K562 (cell line): ENCODE measurements at regions not wholly inside any gene's neighbourhood (a gene's known extent, or its start where the extent isn't known, plus 50 kb on each side); places are given as distances from the start of the nearest gene placed in this dataset.

Experiments used
- ATAC-seq: fragments of 200-7000 bp; cut with Tn5 transposase; 3 replicates; pipeline ENCODE4 v1.9.1; 2020; ENCODE audit warnings: moderate library complexity
- BruUV-seq: library from RNA; stranded (reverse); fragments of 400-500 nt; replicated peaks from 2 replicates; lab custom pipeline; 2021; lab: Mats Ljungman, UMichigan
- CTCF ChIA-PET: fragments of 300-600 bp; formaldehyde crosslinking; extraction: SDS; loops from one replicate; lab custom pipeline; 2021; ENCODE audit warnings: low intra/inter-chr PET ratio; lab: Yijun Ruan, JAX
- POLR2A ChIA-PET: fragments of 300-600, 350-650 bp; sonication (Branson Sonifier 250); formaldehyde crosslinking; extraction: SDS; loops from one replicate; lab custom pipeline; 2021; ENCODE audit warnings: antibody characterized with exemption, inconsistent platforms; lab: Yijun Ruan, JAX
- DNase-seq, 4 experiments: peaks; one replicate each; pipeline versions ENCODE4 v3.0.0 to v3.0.0-alpha.2; 2011 to 2018; ENCODE audit warnings: low spot score in 3 of 4, mixed read lengths in 3 of 4; ENCODE audit errors: extremely low read depth in 1 of 4
- FAIRE-seq: peaks from 2 replicates; lab custom pipeline; 2011; peaks lifted over from hg19 to GRCh38; lab: Jason Lieb, UNC
- H2AFZ ChIP-seq: 2 replicates; pipeline ENCODE4 v1.6.0; 2011; ENCODE audit warnings: low read depth, low read length, control low read depth, inconsistent platforms
- H3K27ac ChIP-seq: fragments of 200-600 bp; 3 replicates; pipeline ENCODE4 v1.8.0; 2011; ENCODE audit warnings: low read depth, mild to moderate bottlenecking, control low read depth, inconsistent platforms, low read length, moderate library complexity, mixed read lengths; ENCODE audit errors: extremely low read depth
- H3K27me3 ChIP-seq, 2 experiments: fragments of 300-600 bp in 1 of 2; 2 replicates in 1 of 2; 3 replicates in 1 of 2; pipeline versions ENCODE4 v1.6.0 to v1.8.0; 2011; ENCODE audit warnings: inconsistent platforms in 2 of 2, low read length in 2 of 2, mild to moderate bottlenecking in 1 of 2, mixed read lengths in 1 of 2, moderate library complexity in 1 of 2; ENCODE audit not compliant: control insufficient read depth in 2 of 2, insufficient read depth in 2 of 2
- H3K36me3 ChIP-seq: fragments of 300-600 bp; 3 replicates; pipeline ENCODE4 v1.8.0; 2011; ENCODE audit warnings: mild to moderate bottlenecking, low read length, inconsistent platforms; ENCODE audit not compliant: control insufficient read depth, insufficient read depth
- H3K4me1 ChIP-seq, 2 experiments: fragments of 200-600 bp in 1 of 2; replicated peaks in 1 of 2; 2 replicates in 1 of 2; 3 replicates in 1 of 2; pipeline versions ENCODE4 v1.5.1 to v1.8.0; 2011; ENCODE audit warnings: inconsistent platforms in 2 of 2, low read length in 2 of 2, mild to moderate bottlenecking in 1 of 2, mixed read lengths in 1 of 2, moderate library complexity in 1 of 2; ENCODE audit not compliant: control insufficient read depth in 2 of 2, insufficient read depth in 2 of 2
- H3K4me2 ChIP-seq: 2 replicates; pipeline ENCODE4 v1.6.1; 2011; ENCODE audit warnings: low read length, control low read depth, inconsistent platforms, mixed read lengths; ENCODE audit not compliant: insufficient read depth
- H3K4me3 ChIP-seq: fragments of 200-600 bp; sonication (generic), shearing (Covaris generic); 2 replicates; pipeline ENCODE4 v1.5.1; 2016; ENCODE audit warnings: control low read depth, inconsistent platforms
- H3K79me2 ChIP-seq: fragments of 200-600 bp; 3 replicates; pipeline ENCODE4 v1.8.0; 2011; ENCODE audit warnings: low read length, inconsistent platforms; ENCODE audit not compliant: control insufficient read depth, insufficient read depth
- H3K9ac ChIP-seq, 2 experiments: 2 replicates each; pipeline versions ENCODE4 v1.6.0 to v1.6.1; 2011; ENCODE audit warnings: low read depth in 2 of 2, low read length in 2 of 2, control low read depth in 1 of 2, inconsistent platforms in 1 of 2, mild to moderate bottlenecking in 1 of 2, mixed read lengths in 1 of 2; ENCODE audit not compliant: insufficient read depth in 1 of 2
- H3K9me1 ChIP-seq: one replicate; pipeline ENCODE4 v1.6.0; 2011; ENCODE audit warnings: inconsistent platforms, mild to moderate bottlenecking, low read length, moderate library complexity; ENCODE audit not compliant: control insufficient read depth, insufficient read depth
- H3K9me3 ChIP-seq: replicated peaks from 2 replicates; pipeline ENCODE4 v1.5.1; 2011; ENCODE audit warnings: low read depth, low read length, inconsistent platforms; ENCODE audit not compliant: control insufficient read depth, insufficient read depth
- H4K20me1 ChIP-seq: replicated peaks from 2 replicates; pipeline ENCODE4 v1.6.1; 2011; ENCODE audit warnings: low read length, inconsistent platforms, mixed read lengths; ENCODE audit not compliant: control insufficient read depth, insufficient read depth
- CHD4 ChIP-seq: fragments of 200-600 bp; sonication (generic); IDR thresholded peaks from 3 replicates; pipeline ENCODE4 v1.6.1; 2012; ENCODE audit warnings: low read depth, mild to moderate bottlenecking, mixed read lengths, low read length, inconsistent platforms; ENCODE audit not compliant: insufficient read depth, insufficient replicate concordance, poor library complexity, severe bottlenecking
- CTCF ChIP-seq, 3 experiments: IDR thresholded peaks in 2 of 3; conservative IDR thresholded peaks in 1 of 3; 2 replicates each; pipeline ENCODE4 v1.5.1; 2011 to 2012; ENCODE audit warnings: low read length in 3 of 3, mild to moderate bottlenecking in 3 of 3, control low read depth in 2 of 3, improper control_type of control experiment in 1 of 3, inconsistent platforms in 1 of 3, low read depth in 1 of 3, mixed read lengths in 1 of 3, moderate library complexity in 1 of 3; ENCODE audit not compliant: insufficient read depth in 2 of 3
- MAFK ChIP-seq: IDR thresholded peaks from 2 replicates; pipeline ENCODE4 v1.6.1; 2011; ENCODE audit warnings: low read length, improper control_type of control experiment
- RAD21 ChIP-seq, 2 experiments: fragments of 250-450 bp in 1 of 2; fragments of 450-650 bp in 1 of 2; sonication (Bioruptor Pico) in 1 of 2; formaldehyde crosslinking in 1 of 2; IDR thresholded peaks in 1 of 2; conservative IDR thresholded peaks in 1 of 2; 2 replicates each; pipeline versions ENCODE4 v1.4.0 to v1.8.0; 2020 to 2022; ENCODE audit warnings: mild to moderate bottlenecking in 2 of 2, moderate library complexity in 1 of 2
- TAF1 ChIP-seq: IDR thresholded peaks from 2 replicates; pipeline ENCODE4 v1.6.1; 2011; ENCODE audit warnings: mild to moderate bottlenecking, low read length, moderate library complexity; ENCODE audit not compliant: insufficient read depth, control insufficient read depth, severe bottlenecking; ENCODE audit errors: extremely low read depth
- ZNF408 ChIP-seq: fragments of 250-450 bp; sonication (Bioruptor Pico); IDR thresholded peaks from 2 replicates; pipeline ENCODE4 v1.4.0; 2020; ENCODE audit warnings: low read depth, mild to moderate bottlenecking, moderate library complexity
- WGBS: fragments of 100-300 bp; shearing (Covaris generic); methylation state at CpG from one replicate; pipeline ENCODE4 v1.1.6; 2016; ENCODE audit warnings: low coverage, mixed read lengths; ENCODE audit not compliant: insufficient coverage; ENCODE audit errors: missing lambda C conversion rate; 5-methylcytosine and 5-hydroxymethylcytosine counted together
- in situ Hi-C: fragments of 300-500 bp; cut with MboI; formaldehyde crosslinking; loops from 4 replicates; pipeline ENCODE4 v1.15.0; 2018; ENCODE audit warnings: inconsistent platforms, mixed read lengths
- intact Hi-C: fragments of 100-400 bp; cut with micrococcal nuclease; formaldehyde crosslinking; loops from 2 replicates; pipeline ENCODE4 v1.14.2; 2022

DNA sequence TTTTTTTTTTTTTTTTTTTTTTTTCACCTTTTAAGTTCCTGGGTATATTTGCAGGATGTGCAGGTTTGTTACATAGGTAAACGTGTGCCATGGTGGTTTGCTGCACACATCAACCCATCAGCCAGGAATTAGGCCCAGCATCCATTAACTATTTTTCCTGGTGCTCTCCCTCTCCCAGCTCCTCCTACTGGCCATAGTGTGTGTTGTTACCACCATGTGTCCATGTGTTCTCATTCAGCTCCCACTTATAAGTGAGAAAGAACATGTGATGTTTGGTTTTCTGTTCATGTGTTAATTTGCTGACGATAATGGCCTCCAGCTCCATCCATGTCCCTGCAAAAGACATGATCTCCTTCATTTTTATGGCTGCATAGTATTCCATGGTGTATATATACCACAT, 350.5 kb downstream of the MAN2A1 start:
- no peaks in the 10 kb centered on the region for H3K4me1 ChIP-seq
- FAIRE-seq (no peak), ATAC-seq (0 out of 3 replicates have a peak, but pooled peaks have one; percentile 34), DNase-seq (peak in 1 of 4 experiments; percentile 7)
- H4K20me1 ChIP-seq = no peaks in the 10 kb centered on the region
- H2AFZ ChIP-seq = no peak overlapping the region
- no peak overlapping the region for H3K27ac ChIP-seq
- H3K9me3 ChIP-seq = no peaks in the 10 kb centered on the region; the same call in 1 of the 2 replicates
- H3K79me2 ChIP-seq = no peaks in the 10 kb centered on the region
- 0% methylated on average over 2 of the region's 2 CpGs for WGBS
- no peaks in the 10 kb centered on the region for H3K36me3 ChIP-seq
- H3K4me3 ChIP-seq = no peak overlapping the region
- H3K9me1 ChIP-seq = no peaks in the 10 kb centered on the region
- no peak overlapping the region for H3K4me2 ChIP-seq
- no peak overlapping the region for H3K9ac ChIP-seq
- TF ChIP-seq TAF1 (no peak), RAD21 (CRISPR knock-in tag; conservative IDR thresholded peaks at IDR 0.05 in 1 of 2, IDR thresholded peaks at IDR 0.05 in 1 of 2) (peak in 1 of 2 experiments; percentile 35; a peak in 1 of 4 replicates), CHD4 (no peak), ZNF408 (CRISPR knock-in tag) (no peak), CTCF (IDR thresholded peaks at IDR 0.05 in 2 of 3, conservative IDR thresholded peaks at IDR 0.05 in 1 of 3; ENCODE audit: insufficient read depth in 2 of 3, low read depth in 1 of 3, low read length in 3 of 3) (peak; percentile 8 to 14 (median 12); a peak in 1 of 6 replicates), MAFK (no peak)
- BruUV-seq = no TSS peak
- CTCF ChIA-PET = no interaction called here
- intact Hi-C loops (no loop called here), in situ Hi-C loops (no loop called here)
- H3K27me3 ChIP-seq = no peaks in the 10 kb centered on the region
- POLR2A ChIA-PET = interaction anchor here (0.6 kb wide), 1 partner anchor 451 kb away, joined by 3 read pairs; no protein-coding TSS in a partner anchor
